ENCODE measurements at regions not wholly inside any gene's neighbourhood (a gene's known extent, or its start where the extent isn't known, plus 50 kb on each side); places are given as distances from the start of the nearest gene placed in this dataset.

GRCh38 chr7:31398815-31399214 lies 58.3 kb upstream of the NEUROD6 start:
- DNase-seq, result no peak

- no peak for DNase-seq
Measured at GRCh38 chr7:31407178-31407676, 66.7 kb upstream of the NEUROD6 start.

DNA sequence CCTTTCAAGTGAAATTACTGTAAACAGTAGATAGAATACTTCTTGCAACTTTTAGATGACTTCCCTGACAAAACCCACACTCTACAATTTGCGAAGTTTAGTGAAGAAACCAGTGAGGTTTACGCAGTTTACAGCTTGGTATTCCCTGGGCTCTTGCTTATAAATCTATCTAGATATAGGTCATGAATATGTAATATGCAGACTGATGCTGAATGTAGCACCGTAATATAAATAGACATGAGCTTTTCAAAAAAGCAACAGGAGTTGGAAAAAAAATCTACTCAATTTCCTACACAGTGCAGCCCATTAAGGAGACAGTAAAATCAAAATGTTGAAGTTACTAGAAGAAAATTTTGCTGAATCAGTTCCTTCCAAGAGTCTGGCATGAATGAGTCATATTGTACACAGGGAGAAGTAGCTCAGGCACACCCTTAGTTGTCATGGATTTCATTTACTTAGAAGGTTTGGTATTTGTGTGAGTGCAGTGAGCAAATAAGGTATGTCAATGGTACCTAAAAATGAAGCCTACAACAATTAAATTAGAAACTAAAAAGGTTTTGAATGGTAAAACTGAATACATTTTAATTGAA lies 67.7 kb upstream of the NEUROD6 start:
- DNase-seq, result peak; percentile 45 to 48

GRCh38 chr7:31410265-31410664 lies 69.7 kb upstream of the NEUROD6 start:
- no peak for DNase-seq

DNA sequence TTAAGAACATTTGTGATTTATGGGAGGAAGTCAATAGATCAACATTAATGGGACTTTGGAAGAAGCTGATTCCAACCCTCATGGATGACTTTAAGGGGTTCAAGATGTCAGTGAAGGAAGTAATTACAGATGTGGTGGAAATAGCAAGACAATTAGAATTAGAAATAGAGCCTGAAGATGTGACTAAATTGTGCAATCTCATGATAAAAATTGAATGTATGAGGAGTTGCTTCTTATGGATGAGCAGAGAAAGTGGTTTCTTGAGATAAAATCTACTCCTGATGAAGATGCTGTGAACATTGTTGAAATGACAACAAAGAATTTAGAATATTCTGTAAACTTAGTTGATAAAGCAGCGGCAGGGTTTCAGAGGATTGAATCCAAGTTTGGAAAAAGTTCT lies 70.9 kb upstream of the NEUROD6 start:
- DNase-seq, result no peak

- DNase-seq, result peak; percentile 5 to 25
Measured at GRCh38 chr7:31413766-31414165, 73.2 kb upstream of the NEUROD6 start.

DNA sequence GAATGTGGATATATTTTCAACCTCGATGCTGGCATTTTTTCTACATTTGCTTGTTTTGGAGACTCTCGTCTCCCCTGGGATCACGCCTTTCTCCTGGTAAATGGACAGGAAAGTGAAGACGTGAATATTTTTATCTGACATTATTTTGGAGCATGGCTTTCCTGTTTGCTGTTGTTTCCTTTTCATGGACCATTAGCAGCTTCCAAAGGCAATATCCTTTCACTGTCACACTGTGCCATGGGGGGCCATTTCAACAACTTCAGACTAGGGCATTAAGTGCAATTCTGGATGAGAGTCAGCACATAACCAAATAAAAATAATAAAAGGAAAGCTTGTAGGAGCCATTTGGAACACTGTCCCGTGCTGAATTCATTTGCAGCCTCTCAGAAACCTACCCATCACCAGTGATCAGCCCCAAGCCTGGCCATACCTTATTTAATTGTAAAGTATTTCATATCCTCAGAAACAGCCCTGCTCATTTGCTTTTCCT lies 75.9 kb upstream of the NEUROD6 start:
- DNase-seq, result no peak

GRCh38 chr7:31418928-31419327 lies 78.4 kb upstream of the NEUROD6 start:
- no peak for DNase-seq

DNA sequence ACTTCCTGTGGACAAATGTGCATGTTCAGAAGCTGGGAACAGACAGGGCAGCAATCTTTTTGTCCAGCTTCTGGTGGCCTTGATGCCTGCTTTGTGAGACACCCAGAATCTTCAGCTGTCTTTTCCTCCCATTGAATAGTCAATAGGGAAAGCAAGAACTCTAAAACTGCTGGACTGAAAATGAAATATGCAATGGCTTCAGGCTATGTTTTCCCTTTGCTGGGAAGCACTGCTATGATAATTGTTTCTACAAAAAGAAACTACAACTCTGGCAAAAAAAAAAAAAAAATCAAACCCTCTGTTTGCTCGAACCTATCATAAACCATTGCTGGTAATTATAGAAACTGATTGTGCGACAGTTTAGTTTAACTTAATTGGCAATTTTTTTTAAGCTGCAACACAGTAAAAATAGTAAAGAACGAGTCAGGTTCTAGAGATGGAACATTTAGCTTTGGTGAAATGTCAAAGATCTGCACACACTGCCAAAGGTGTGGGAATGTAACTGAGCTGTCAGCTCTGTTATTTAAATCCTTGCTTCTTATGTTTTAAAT lies 79.1 kb upstream of the NEUROD6 start:
- DNase-seq, result no peak

DNA sequence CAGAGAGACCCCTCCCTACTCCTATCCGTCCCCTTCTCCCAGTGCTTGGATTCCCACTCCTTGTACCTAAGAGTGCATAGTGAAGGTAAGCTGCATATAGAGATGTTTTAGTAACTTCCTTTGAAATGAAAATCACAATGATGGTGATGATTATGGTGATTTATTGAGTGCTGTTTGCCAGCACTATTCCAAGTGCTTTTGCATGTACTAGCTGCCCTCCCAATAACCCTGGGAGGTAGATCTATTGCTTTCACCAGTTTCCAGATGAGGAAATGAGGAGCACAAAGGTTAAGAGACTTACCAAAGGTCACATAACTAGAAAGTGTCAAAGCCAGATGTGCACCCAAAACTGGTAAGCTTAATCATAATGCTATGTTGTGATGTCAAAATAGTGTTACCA lies 80.4 kb upstream of the NEUROD6 start:
- no peak for DNase-seq

GRCh38 chr7:31421607-31422006 lies 81.1 kb upstream of the NEUROD6 start:
- DNase-seq, result no peak

- no peak for DNase-seq
Measured at GRCh38 chr7:31423994-31424393, 83.5 kb upstream of the NEUROD6 start.

- DNase-seq, result no peak
Measured at GRCh38 chr7:31432176-31432575, 81.7 kb upstream of the ITPRID1 start.

- DNase-seq, result no peak
Measured at GRCh38 chr7:31432836-31433340, 81.0 kb upstream of the ITPRID1 start.

GRCh38 chr7:31437250-31437865 lies 76.5 kb upstream of the ITPRID1 start:
- DNase-seq, result no peak

GRCh38 chr7:31439165-31439564 lies 74.7 kb upstream of the ITPRID1 start:
- no peak for DNase-seq

DNA sequence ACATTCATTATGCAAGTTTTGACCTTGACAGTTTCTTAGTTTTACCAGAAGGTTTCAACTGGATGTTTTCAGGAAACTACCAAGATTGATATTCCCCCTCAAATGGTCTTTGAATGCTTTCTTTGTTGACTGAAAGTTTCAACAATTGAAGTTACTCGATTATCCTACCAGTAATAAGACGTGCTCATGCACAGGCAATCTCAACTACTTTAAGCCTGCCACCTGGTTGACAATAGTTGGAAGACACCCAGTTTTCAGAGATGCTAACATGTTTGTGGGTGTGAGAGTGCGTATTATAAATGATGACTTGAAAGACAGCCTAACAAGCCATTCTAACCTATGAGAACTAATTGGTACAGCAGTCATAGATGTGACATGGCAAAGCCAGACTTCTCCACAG lies 73.4 kb upstream of the ITPRID1 start:
- DNase-seq, result no peak

DNA sequence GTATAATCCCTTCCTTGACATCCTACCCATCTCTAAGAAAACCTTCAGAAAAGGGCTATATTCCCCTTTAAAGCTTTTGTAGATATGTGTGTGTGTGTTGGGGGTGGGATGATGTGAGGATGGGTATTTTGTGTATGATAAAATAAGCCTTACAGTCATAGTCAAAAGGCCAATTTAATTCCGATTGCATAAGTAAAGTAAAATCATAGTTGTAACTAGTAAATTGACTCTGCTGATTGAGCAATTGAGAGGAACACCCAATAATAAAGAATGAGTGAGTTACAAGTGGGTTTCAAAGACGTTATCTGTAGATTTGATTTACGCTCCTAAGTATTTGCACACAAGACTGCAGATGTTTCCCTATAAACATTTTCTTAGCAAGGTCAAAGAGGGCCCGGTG lies 71.3 kb upstream of the ITPRID1 start:
- no peak for DNase-seq

DNA sequence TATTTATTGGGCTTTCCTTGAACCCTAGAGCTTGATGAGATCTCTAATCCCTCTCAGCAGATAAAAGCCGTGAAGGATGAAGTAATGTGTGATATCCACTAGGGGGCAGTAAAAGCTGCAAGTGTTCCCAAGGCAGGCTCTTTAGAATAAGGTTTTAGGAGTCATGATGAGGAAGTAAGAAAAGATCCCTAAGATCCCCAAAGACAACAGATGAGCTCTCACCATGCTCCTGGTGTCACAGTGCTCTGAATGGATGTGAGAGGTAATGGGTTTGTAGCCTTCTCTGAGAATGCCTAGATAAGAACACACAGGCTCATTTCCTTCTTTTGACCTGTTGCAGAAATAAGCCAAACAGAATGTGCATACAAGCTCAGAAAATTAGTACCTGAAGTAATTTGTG lies 70.4 kb upstream of the ITPRID1 start:
- DNase-seq, result peak; percentile 53 to 83

GRCh38 chr7:31444196-31444595 lies 69.7 kb upstream of the ITPRID1 start:
- no peak for DNase-seq

- DNase-seq, result no peak
Measured at GRCh38 chr7:31445686-31446355, 68.1 kb upstream of the ITPRID1 start.

DNA sequence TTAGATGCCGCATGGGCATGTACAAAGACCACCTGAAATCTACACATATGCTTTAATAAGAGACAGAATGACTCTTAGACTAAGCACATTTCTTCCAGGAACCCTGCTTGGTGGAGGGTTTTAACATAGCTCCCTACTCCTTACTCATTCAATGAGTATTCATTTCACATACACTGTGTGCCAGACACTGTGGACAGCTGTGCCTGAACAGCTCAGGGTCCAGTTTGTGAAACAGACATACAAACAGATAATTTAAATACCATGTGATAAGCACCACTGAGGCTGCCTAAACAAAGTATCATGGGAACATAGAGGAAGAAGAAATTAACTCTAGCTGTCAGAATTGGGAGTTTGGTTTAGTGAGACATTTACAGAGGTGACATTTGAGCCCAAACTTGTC lies 65.2 kb upstream of the ITPRID1 start:
- no peak for DNase-seq

- DNase-seq, result no peak
Measured at GRCh38 chr7:31455844-31456243, 58.0 kb upstream of the ITPRID1 start.

Data from inflammatory macrophage treated with lipopolysaccharide for 1 hour (primary cell).